ENCODE measurements at regions not wholly inside any gene's neighbourhood (a gene's known extent, or its start where the extent isn't known, plus 50 kb on each side); places are given as distances from the start of the nearest gene placed in this dataset.

- Histone ChIP-seq H3K9me3 (ENCODE audit: control insufficient read depth in 4 of 4, insufficient read depth in 3 of 4, low read length in 3 of 4) (peaks cover 0 to 3% (median 1%) of the 10 kb centered on the region in 4 donors), H3K4me3 (no peak overlapping the region), H3K27ac (ENCODE audit: low read depth in 1 of 2, low read length in 1 of 2) (no peak overlapping the region), H3K27me3 (ENCODE audit: control insufficient read depth in 3 of 3, insufficient read depth in 3 of 3, low read length in 2 of 3) (peaks cover 0 to 15% (median 4%) of the 10 kb centered on the region in 3 donors), H3K9ac (ENCODE audit: insufficient read depth in 1 of 2, low read length in 2 of 2) (no peak overlapping the region), H3K4me1 (ENCODE audit: control insufficient read depth in 5 of 5, insufficient read depth in 5 of 5, low read length in 5 of 5) (no peaks in the 10 kb centered on the region), H3K36me3 (ENCODE audit: control insufficient read depth in 4 of 4, insufficient read depth in 4 of 4, low read length in 4 of 4) (no peaks in the 10 kb centered on the region)
- no peak for TF ChIP-seq CTCF (IDR thresholded peaks at IDR 0.05; ENCODE audit: control extremely low read depth, extremely low read depth)
- 37% methylated on average over 4 of the region's 4 CpGs for WGBS, 2 donors
- no peak for ATAC-seq (ENCODE audit: insufficient read depth, low FRiP score)
- DNase-seq = no peak
Observed at GRCh38 chrX:112137276-112137675, 54.7 kb upstream of the TRPC5 start.
